Caco-2 (cell line): ENCODE measurements at regions not wholly inside any gene's neighbourhood (a gene's known extent, or its start where the extent isn't known, plus 50 kb on each side); places are given as distances from the start of the nearest gene placed in this dataset.

ENCODE experiments used
- BruUV-seq: library from RNA; stranded (reverse); fragments of 400-500 nt; replicated peaks from 2 replicates; lab custom pipeline; 2021; lab: Mats Ljungman, UMichigan
- CTCF ChIA-PET: fragments of 300-600 bp; sonication (Branson Sonifier 250); formaldehyde crosslinking; loops from one replicate; lab custom pipeline; 2022; ENCODE audit warnings: antibody characterized with exemption; lab: Charles Lee
- POLR2A ChIA-PET: fragments of 300-600 bp; sonication (Branson Sonifier 250); formaldehyde crosslinking; loops from one replicate; lab custom pipeline; 2022; ENCODE audit warnings: antibody characterized with exemption; lab: Charles Lee
- DNase-seq, 2 experiments: peaks; one replicate each; pipeline versions ENCODE4 v3.0.0 to v3.0.0-alpha.2; 2020 to 2022
- H3K27me3 ChIP-seq: replicated peaks from 2 replicates; pipeline ENCODE4 v1.6.0; 2011; ENCODE audit warnings: low read length; ENCODE audit not compliant: control insufficient read depth, insufficient read depth
- H3K36me3 ChIP-seq: 2 replicates; pipeline ENCODE4 v1.5.1; 2011; ENCODE audit warnings: low read length; ENCODE audit not compliant: control insufficient read depth, insufficient read depth
- H3K4me1 ChIP-seq: fragments of 250-450 bp; sonication (Bioruptor Pico); 2 replicates; pipeline ENCODE4 v1.5.1; 2020; ENCODE audit warnings: mild to moderate bottlenecking
- H3K4me3 ChIP-seq: 2 replicates; pipeline ENCODE4 v1.5.1; 2011; ENCODE audit warnings: low read depth, mild to moderate bottlenecking, control low read depth, low read length
- H3K9me3 ChIP-seq: fragments of 250-450 bp; sonication (Bioruptor Pico); 2 replicates; pipeline ENCODE4 v1.5.1; 2020; ENCODE audit warnings: mild to moderate bottlenecking, moderate library complexity
- H3K27ac Mint-ChIP-seq: one replicate; pipeline ENCODE4 v1.8.0; 2022; ENCODE audit warnings: mixed read lengths; ENCODE audit not compliant: unreplicated experiment
- H3K27me3 Mint-ChIP-seq: one replicate; pipeline ENCODE4 v1.8.0; 2022; ENCODE audit warnings: mixed read lengths; ENCODE audit not compliant: insufficient read depth, unreplicated experiment
- H3K36me3 Mint-ChIP-seq: one replicate; pipeline ENCODE4 v1.8.0; 2022; ENCODE audit warnings: mild to moderate bottlenecking, mixed read lengths; ENCODE audit not compliant: insufficient read depth, unreplicated experiment
- H3K4me1 Mint-ChIP-seq: one replicate; pipeline ENCODE4 v1.8.0; 2022; ENCODE audit warnings: low read depth, mixed read lengths; ENCODE audit not compliant: unreplicated experiment
- H3K4me3 Mint-ChIP-seq: one replicate; pipeline ENCODE4 v1.8.0; 2022; ENCODE audit warnings: mild to moderate bottlenecking, moderate library complexity, mixed read lengths; ENCODE audit not compliant: unreplicated experiment
- H3K9me3 Mint-ChIP-seq: one replicate; pipeline ENCODE4 v1.8.0; 2022; ENCODE audit warnings: mixed read lengths; ENCODE audit not compliant: unreplicated experiment
- CTCF ChIP-seq, 2 experiments: fragments of 200-600 bp in 1 of 2; IDR thresholded peaks; 1 replicate in 1 of 2; 2 replicates in 1 of 2; pipeline versions ENCODE4 v1.5.1 to v1.8.0; 2011 to 2022; ENCODE audit warnings: antibody characterized with exemption in 1 of 2, control low read depth in 1 of 2, inconsistent platforms in 1 of 2, low read depth in 1 of 2, low read length in 1 of 2, mild to moderate bottlenecking in 1 of 2, moderate library complexity in 1 of 2; ENCODE audit not compliant: insufficient read depth in 1 of 2, severe bottlenecking in 1 of 2, unreplicated experiment in 1 of 2
- intact Hi-C: fragments of 100-400 bp; cut with micrococcal nuclease; formaldehyde crosslinking; loops from one replicate; pipeline ENCODE4 v1.10.0; 2022; ENCODE audit not compliant: unreplicated experiment

- Histone ChIP-seq H3K9me3 (no peaks in the 10 kb centered on the region), H3K4me1 (0 out of 2 replicates have a peak, but pooled peaks cover 8% of the 10 kb centered on the region), H3K27me3 (no peaks in the 10 kb centered on the region), H3K4me3 (no peak overlapping the region), H3K36me3 (no peaks in the 10 kb centered on the region)
- ChIA-PET POLR2A (no interaction called here), CTCF (no interaction called here)
- H3K4me3 Mint-ChIP-seq: no peak overlapping the region
- no peak for DNase-seq
- H3K27ac Mint-ChIP-seq: no peak overlapping the region
- no peak for TF ChIP-seq CTCF (IDR thresholded peaks at IDR 0.05; ENCODE audit: insufficient read depth in 1 of 2, low read depth in 1 of 2, low read length in 1 of 2, severe bottlenecking in 1 of 2, unreplicated experiment in 1 of 2)
- peaks cover 7% of the 10 kb centered on the region for H3K4me1 Mint-ChIP-seq
- BruUV-seq: no TSS peak
- intact Hi-C loops: no loop called here
- no peaks in the 10 kb centered on the region for H3K9me3 Mint-ChIP-seq
- no peaks in the 10 kb centered on the region for H3K27me3 Mint-ChIP-seq
- H3K36me3 Mint-ChIP-seq: no peaks in the 10 kb centered on the region
These were observed 165.5 kb upstream of the MBNL1 start for GRCh38 chr3:152103257-152103656.

DNA sequence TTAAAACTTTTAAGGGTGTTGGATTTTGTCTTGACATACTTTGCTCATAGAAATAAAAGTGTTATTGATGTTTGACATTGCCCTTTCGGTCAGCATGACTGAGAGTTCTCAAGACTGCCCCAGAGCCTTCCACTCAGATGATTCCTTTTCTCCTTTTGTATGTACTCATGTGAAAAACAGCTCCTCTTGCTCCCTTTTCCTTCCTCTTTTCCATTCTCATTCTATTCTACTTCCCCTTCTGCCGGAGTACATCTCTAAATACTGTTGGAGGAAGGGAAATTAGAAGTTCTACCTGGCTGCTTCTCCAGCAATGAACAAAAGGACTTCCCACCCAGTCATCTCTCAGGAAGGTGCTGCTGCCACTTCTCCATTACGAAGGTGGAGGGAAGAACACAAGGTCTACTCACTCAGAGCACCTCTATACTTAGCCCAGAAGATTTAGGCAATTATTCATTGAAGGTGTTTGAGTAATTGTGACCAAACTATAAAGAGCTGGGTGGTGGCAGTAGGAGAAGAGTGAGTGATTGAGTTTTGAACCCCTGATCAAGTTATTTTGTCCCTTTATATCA is 163.8 kb upstream of the MBNL1 start:
- no TSS peak for BruUV-seq
- DNase-seq: no peak
- POLR2A ChIA-PET: no interaction called here
- CTCF ChIA-PET: no interaction called here
- TF ChIP-seq CTCF (IDR thresholded peaks at IDR 0.05; ENCODE audit: insufficient read depth in 1 of 2, low read depth in 1 of 2, low read length in 1 of 2, severe bottlenecking in 1 of 2, unreplicated experiment in 1 of 2): no peak
- Histone ChIP-seq H3K4me3 (no peak overlapping the region), H3K27me3 (no peaks in the 10 kb centered on the region), H3K4me1 (0 out of 2 replicates have a peak, but pooled peaks cover 8% of the 10 kb centered on the region), H3K9me3 (no peaks in the 10 kb centered on the region), H3K36me3 (no peaks in the 10 kb centered on the region)
- H3K4me3 Mint-ChIP-seq: no peak overlapping the region
- H3K36me3 Mint-ChIP-seq: no peaks in the 10 kb centered on the region
- peaks cover 7% of the 10 kb centered on the region for H3K4me1 Mint-ChIP-seq
- no peaks in the 10 kb centered on the region for H3K27me3 Mint-ChIP-seq
- no peaks in the 10 kb centered on the region for H3K9me3 Mint-ChIP-seq
- H3K27ac Mint-ChIP-seq: peak overlapping the region; percentile 2
- intact Hi-C loops: no loop called here

GRCh38 chr3:152105446-152105845 is 163.3 kb upstream of the MBNL1 start:
- no peak overlapping the region for H3K4me3 Mint-ChIP-seq
- Histone ChIP-seq H3K27me3 (no peaks in the 10 kb centered on the region), H3K36me3 (no peaks in the 10 kb centered on the region), H3K9me3 (no peaks in the 10 kb centered on the region), H3K4me1 (0 out of 2 replicates have a peak, but pooled peaks cover 8% of the 10 kb centered on the region), H3K4me3 (no peak overlapping the region)
- TF ChIP-seq CTCF (IDR thresholded peaks at IDR 0.05; ENCODE audit: insufficient read depth in 1 of 2, low read depth in 1 of 2, low read length in 1 of 2, severe bottlenecking in 1 of 2, unreplicated experiment in 1 of 2): no peak
- peak overlapping the region; percentile 2 for H3K27ac Mint-ChIP-seq
- no TSS peak for BruUV-seq
- CTCF ChIA-PET: no interaction called here
- intact Hi-C loops: no loop called here
- no peaks in the 10 kb centered on the region for H3K36me3 Mint-ChIP-seq
- no peaks in the 10 kb centered on the region for H3K27me3 Mint-ChIP-seq
- POLR2A ChIA-PET: no interaction called here
- H3K4me1 Mint-ChIP-seq: peaks cover 7% of the 10 kb centered on the region
- DNase-seq: peak in 1 of 2 experiments; percentile 40
- no peaks in the 10 kb centered on the region for H3K9me3 Mint-ChIP-seq
